ENCODE measurements at regions not wholly inside any gene's neighbourhood (a gene's known extent, or its start where the extent isn't known, plus 50 kb on each side); places are given as distances from the start of the nearest gene placed in this dataset.

DNA sequence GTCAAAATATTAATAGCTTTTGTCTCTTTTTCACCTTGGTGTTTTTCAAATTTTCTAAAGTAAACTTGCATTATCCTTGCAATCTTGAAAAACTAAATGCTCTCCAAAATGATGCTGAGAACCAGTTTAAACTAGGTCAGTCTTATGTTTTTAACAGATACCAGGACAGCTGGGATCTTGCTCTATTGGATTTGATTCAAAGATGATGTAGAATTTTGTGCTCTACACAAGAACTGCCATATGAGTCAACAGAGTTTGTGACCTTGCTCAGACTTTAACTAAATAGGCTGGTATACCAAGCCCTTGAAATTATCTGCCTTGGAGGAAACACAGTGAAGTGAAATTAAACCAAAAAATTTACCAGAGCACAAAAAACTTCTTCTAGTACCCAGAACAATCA is 991.1 kb downstream of the STPG2 start:
- no peak for TF ChIP-seq ZBTB7A (IDR thresholded peaks at IDR 0.05; ENCODE audit: low read depth)
- no peak for TF ChIP-seq FOXM1 (IDR thresholded peaks at IDR 0.05; ENCODE audit: borderline replicate concordance, low read depth)
- TF ChIP-seq CREB1 (IDR thresholded peaks at IDR 0.05; ENCODE audit: low read depth): no peak
- no peak for TF ChIP-seq EP300 (IDR thresholded peaks at IDR 0.05; ENCODE audit: borderline replicate concordance)
- TF ChIP-seq CEBPB (IDR thresholded peaks at IDR 0.05): no peak
- TF ChIP-seq, protein P1, sequence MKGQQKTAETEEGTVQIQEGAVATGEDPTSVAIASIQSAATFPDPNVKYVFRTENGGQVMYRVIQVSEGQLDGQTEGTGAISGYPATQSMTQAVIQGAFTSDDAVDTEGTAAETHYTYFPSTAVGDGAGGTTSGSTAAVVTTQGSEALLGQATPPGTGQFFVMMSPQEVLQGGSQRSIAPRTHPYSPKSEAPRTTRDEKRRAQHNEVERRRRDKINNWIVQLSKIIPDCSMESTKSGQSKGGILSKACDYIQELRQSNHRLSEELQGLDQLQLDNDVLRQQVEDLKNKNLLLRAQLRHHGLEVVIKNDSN (IDR thresholded peaks at IDR 0.05): no peak
- TF ChIP-seq TCF12 (IDR thresholded peaks at IDR 0.05; ENCODE audit: low read depth): no peak
- no peak for TF ChIP-seq EGR1 (IDR thresholded peaks at IDR 0.05)
- TF ChIP-seq NFIC (IDR thresholded peaks at IDR 0.05): no peak
- TF ChIP-seq, protein P2, sequence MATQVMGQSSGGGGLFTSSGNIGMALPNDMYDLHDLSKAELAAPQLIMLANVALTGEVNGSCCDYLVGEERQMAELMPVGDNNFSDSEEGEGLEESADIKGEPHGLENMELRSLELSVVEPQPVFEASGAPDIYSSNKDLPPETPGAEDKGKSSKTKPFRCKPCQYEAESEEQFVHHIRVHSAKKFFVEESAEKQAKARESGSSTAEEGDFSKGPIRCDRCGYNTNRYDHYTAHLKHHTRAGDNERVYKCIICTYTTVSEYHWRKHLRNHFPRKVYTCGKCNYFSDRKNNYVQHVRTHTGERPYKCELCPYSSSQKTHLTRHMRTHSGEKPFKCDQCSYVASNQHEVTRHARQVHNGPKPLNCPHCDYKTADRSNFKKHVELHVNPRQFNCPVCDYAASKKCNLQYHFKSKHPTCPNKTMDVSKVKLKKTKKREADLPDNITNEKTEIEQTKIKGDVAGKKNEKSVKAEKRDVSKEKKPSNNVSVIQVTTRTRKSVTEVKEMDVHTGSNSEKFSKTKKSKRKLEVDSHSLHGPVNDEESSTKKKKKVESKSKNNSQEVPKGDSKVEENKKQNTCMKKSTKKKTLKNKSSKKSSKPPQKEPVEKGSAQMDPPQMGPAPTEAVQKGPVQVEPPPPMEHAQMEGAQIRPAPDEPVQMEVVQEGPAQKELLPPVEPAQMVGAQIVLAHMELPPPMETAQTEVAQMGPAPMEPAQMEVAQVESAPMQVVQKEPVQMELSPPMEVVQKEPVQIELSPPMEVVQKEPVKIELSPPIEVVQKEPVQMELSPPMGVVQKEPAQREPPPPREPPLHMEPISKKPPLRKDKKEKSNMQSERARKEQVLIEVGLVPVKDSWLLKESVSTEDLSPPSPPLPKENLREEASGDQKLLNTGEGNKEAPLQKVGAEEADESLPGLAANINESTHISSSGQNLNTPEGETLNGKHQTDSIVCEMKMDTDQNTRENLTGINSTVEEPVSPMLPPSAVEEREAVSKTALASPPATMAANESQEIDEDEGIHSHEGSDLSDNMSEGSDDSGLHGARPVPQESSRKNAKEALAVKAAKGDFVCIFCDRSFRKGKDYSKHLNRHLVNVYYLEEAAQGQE (IDR thresholded peaks at IDR 0.05; ENCODE audit: low read depth): no peak
- TF ChIP-seq YY1 (IDR thresholded peaks at IDR 0.05; ENCODE audit: low read depth): no peak
- TF ChIP-seq TEAD4 (IDR thresholded peaks at IDR 0.05): no peak
- TF ChIP-seq, protein P3, sequence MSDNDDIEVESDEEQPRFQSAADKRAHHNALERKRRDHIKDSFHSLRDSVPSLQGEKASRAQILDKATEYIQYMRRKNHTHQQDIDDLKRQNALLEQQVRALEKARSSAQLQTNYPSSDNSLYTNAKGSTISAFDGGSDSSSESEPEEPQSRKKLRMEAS (IDR thresholded peaks at IDR 0.05): no peak
- no peak for TF ChIP-seq TAF1 (IDR thresholded peaks at IDR 0.05; ENCODE audit: low read depth)

DNA sequence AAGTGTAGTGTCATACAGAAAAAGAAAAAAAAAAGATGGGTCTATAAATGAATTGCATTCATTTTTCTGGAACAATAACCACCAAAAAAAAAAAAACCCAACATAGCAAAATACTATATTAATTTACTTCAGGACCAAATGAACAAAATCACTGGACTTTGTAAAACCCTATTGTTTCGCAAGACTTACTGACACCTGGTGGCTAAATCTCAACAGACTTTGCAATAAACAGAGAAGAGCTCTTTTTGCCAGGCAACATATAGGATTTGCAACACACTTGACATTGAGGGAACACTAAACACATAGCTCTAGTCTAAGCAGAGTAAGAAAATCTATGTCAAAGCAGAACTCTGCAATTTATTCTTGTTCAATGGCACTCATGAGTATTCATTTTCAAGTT is 990.2 kb downstream of the STPG2 start:
- peak; percentile 78 for TF ChIP-seq CEBPB (IDR thresholded peaks at IDR 0.05)
- TF ChIP-seq TCF12 (IDR thresholded peaks at IDR 0.05; ENCODE audit: low read depth): no peak
- TF ChIP-seq RAD21 (IDR thresholded peaks at IDR 0.05; ENCODE audit: low read depth): peak; percentile 60
- no peak for TF ChIP-seq ZBTB7A (IDR thresholded peaks at IDR 0.05; ENCODE audit: low read depth)

DNA sequence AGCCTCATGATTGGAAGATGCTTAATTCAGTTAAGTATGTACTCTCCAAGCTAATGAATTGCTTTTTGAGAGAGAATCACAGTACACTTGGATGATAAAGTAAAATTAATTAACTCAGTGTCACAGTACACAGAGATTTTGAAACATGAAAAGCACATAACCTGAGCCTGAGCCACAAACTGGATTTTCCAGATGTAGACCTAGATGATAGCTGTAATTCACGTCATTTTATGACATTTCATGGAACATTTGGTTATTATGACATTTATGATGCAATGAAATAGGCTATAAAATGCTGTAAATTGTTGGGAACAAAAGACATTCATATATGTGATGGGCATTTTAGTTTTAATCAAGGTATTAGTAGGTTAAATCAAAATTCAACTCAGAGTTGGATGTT is 983.7 kb downstream of the STPG2 start:
- TF ChIP-seq TEAD4 (IDR thresholded peaks at IDR 0.05): no peak
- TF ChIP-seq, protein P2 (IDR thresholded peaks at IDR 0.05; ENCODE audit: low read depth): no peak
- no peak for TF ChIP-seq TCF12 (IDR thresholded peaks at IDR 0.05; ENCODE audit: low read depth)
- no peak for TF ChIP-seq EP300 (IDR thresholded peaks at IDR 0.05; ENCODE audit: borderline replicate concordance)
- TF ChIP-seq, protein P3 (IDR thresholded peaks at IDR 0.05): no peak
- no peak for TF ChIP-seq ZBTB7A (IDR thresholded peaks at IDR 0.05; ENCODE audit: low read depth)
- no peak for TF ChIP-seq CREB1 (IDR thresholded peaks at IDR 0.05; ENCODE audit: low read depth)
- TF ChIP-seq TAF1 (IDR thresholded peaks at IDR 0.05; ENCODE audit: low read depth): no peak
- TF ChIP-seq NFIC (IDR thresholded peaks at IDR 0.05): no peak
- no peak for TF ChIP-seq FOXM1 (IDR thresholded peaks at IDR 0.05; ENCODE audit: borderline replicate concordance, low read depth)
- TF ChIP-seq, protein P1 (IDR thresholded peaks at IDR 0.05): no peak
- TF ChIP-seq CEBPB (IDR thresholded peaks at IDR 0.05): no peak
- TF ChIP-seq RAD21 (IDR thresholded peaks at IDR 0.05; ENCODE audit: low read depth): no peak
- no peak for TF ChIP-seq YY1 (IDR thresholded peaks at IDR 0.05; ENCODE audit: low read depth)
- no peak for TF ChIP-seq EGR1 (IDR thresholded peaks at IDR 0.05)

DNA sequence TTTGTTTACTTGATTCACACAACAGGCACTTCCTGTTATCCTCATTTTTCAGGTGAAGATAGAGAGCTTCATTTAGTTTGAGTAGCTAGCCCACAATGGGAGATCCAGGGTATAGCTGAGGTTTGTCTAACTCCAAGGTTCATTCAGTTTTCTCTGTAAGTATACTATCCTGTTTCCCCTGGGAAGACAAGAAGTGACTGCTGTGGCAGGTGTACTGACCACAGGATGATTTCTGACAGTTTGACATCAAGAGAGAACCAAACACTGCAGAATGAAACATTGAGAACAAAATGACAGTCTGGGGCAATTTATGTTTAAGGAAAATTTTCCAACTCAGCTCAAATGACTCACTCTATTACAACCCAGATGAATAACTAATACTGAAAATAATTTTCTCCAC is 958.0 kb downstream of the STPG2 start:
- TF ChIP-seq, protein P3 (IDR thresholded peaks at IDR 0.05): no peak

DNA sequence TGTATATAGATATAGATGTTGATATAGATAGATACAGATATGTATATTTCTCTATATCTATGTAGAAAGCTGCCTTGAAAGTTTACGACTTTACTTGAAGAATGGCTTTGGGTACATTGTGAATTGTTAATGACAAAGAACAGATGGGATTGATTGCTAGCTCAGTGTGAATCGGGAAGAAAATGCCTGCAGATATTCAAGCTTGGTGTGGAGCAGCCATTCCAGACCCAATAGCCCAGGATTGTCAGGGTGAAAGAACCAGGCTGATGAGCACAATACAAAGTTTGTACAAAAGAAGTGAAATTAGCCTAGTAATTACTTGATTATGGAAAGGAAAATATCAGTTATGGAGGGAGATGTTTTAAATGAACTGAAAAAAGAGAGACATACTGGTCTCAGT is 946.2 kb downstream of the STPG2 start:
- TF ChIP-seq YY1 (IDR thresholded peaks at IDR 0.05; ENCODE audit: low read depth): no peak
- TF ChIP-seq TEAD4 (IDR thresholded peaks at IDR 0.05): no peak
- TF ChIP-seq FOXM1 (IDR thresholded peaks at IDR 0.05; ENCODE audit: borderline replicate concordance, low read depth): no peak
- no peak for TF ChIP-seq ZBTB7A (IDR thresholded peaks at IDR 0.05; ENCODE audit: low read depth)
- TF ChIP-seq, protein P2 (IDR thresholded peaks at IDR 0.05; ENCODE audit: low read depth): no peak
- no peak for TF ChIP-seq NFIC (IDR thresholded peaks at IDR 0.05)
- TF ChIP-seq CEBPB (IDR thresholded peaks at IDR 0.05): no peak
- no peak for TF ChIP-seq TCF12 (IDR thresholded peaks at IDR 0.05; ENCODE audit: low read depth)
- TF ChIP-seq RAD21 (IDR thresholded peaks at IDR 0.05; ENCODE audit: low read depth): no peak
- no peak for TF ChIP-seq TAF1 (IDR thresholded peaks at IDR 0.05; ENCODE audit: low read depth)
- TF ChIP-seq EGR1 (IDR thresholded peaks at IDR 0.05): no peak
- TF ChIP-seq, protein P3 (IDR thresholded peaks at IDR 0.05): no peak
- TF ChIP-seq CREB1 (IDR thresholded peaks at IDR 0.05; ENCODE audit: low read depth): no peak
- TF ChIP-seq, protein P1 (IDR thresholded peaks at IDR 0.05): no peak
- no peak for TF ChIP-seq EP300 (IDR thresholded peaks at IDR 0.05; ENCODE audit: borderline replicate concordance)

Data from Ishikawa (cell line).